H9 (cell line): ENCODE measurements at regions not wholly inside any gene's neighbourhood (a gene's known extent, or its start where the extent isn't known, plus 50 kb on each side); places are given as distances from the start of the nearest gene placed in this dataset.

Experiments
- DNase-seq: peaks from one replicate; pipeline ENCODE4 v3.0.0-alpha.2; 2017
- H2AFZ ChIP-seq: one replicate; pipeline ENCODE4 v1.6.1; 2013; ENCODE audit warnings: mild to moderate bottlenecking, low read length, control low read depth, moderate library complexity
- H2AK5ac ChIP-seq: 2 replicates; pipeline ENCODE4 v1.6.1; 2013; ENCODE audit warnings: low read length, control low read depth, mixed read lengths; ENCODE audit not compliant: insufficient read length
- H2BK120ac ChIP-seq: one replicate; pipeline ENCODE4 v1.6.1; 2013; ENCODE audit warnings: low read depth, mild to moderate bottlenecking, low read length, control low read depth, inconsistent platforms; ENCODE audit not compliant: poor library complexity, severe bottlenecking
- H2BK12ac ChIP-seq: 2 replicates; pipeline ENCODE4 v1.6.1; 2013; ENCODE audit warnings: low read length, control low read depth, mixed read lengths, low read depth; ENCODE audit not compliant: insufficient read length
- H2BK15ac ChIP-seq: 2 replicates; pipeline ENCODE4 v1.6.1; 2013; ENCODE audit warnings: low read depth, low read length, control low read depth
- H2BK20ac ChIP-seq: one replicate; pipeline ENCODE4 v1.6.1; 2013; ENCODE audit warnings: low read depth, mild to moderate bottlenecking, low read length, control low read depth, inconsistent platforms; ENCODE audit not compliant: poor library complexity, severe bottlenecking
- H2BK5ac ChIP-seq: 2 replicates; pipeline ENCODE4 v1.6.1; 2013; ENCODE audit warnings: low read length, control low read depth, mixed read lengths; ENCODE audit not compliant: insufficient read length
- H3K14ac ChIP-seq: 2 replicates; pipeline ENCODE4 v1.6.1; 2013; ENCODE audit warnings: low read length, control low read depth; ENCODE audit not compliant: insufficient read depth
- H3K18ac ChIP-seq: 2 replicates; pipeline ENCODE4 v1.6.1; 2013; ENCODE audit warnings: low read depth, mild to moderate bottlenecking, mixed read lengths, low read length, control low read depth; ENCODE audit not compliant: insufficient read length
- H3K23ac ChIP-seq: 2 replicates; pipeline ENCODE4 v1.6.1; 2013; ENCODE audit warnings: low read length, control low read depth, mixed read lengths, low read depth; ENCODE audit not compliant: insufficient read length
- H3K23me2 ChIP-seq: 2 replicates; pipeline ENCODE4 v1.6.1; 2013; ENCODE audit warnings: low read depth, mild to moderate bottlenecking, mixed read lengths, low read length, control low read depth; ENCODE audit not compliant: insufficient read length, poor library complexity, severe bottlenecking
- H3K27ac ChIP-seq: 2 replicates; pipeline ENCODE4 v1.5.1; 2013; ENCODE audit warnings: low read length, control low read depth, mixed read lengths, low read depth; ENCODE audit not compliant: insufficient read length
- H3K27me3 ChIP-seq: 2 replicates; pipeline ENCODE4 v1.6.1; 2013; ENCODE audit warnings: low read length, control low read depth, inconsistent platforms; ENCODE audit not compliant: insufficient read depth
- H3K4ac ChIP-seq: 2 replicates; pipeline ENCODE4 v1.6.1; 2013; ENCODE audit warnings: low read depth, mild to moderate bottlenecking, control low read depth, inconsistent platforms, low read length, moderate library complexity
- H3K4me1 ChIP-seq: 2 replicates; pipeline ENCODE4 v1.6.1; 2013; ENCODE audit warnings: low read length, control low read depth, inconsistent platforms; ENCODE audit not compliant: insufficient read depth
- H3K4me2 ChIP-seq: 2 replicates; pipeline ENCODE4 v1.6.1; 2013; ENCODE audit warnings: low read length, control low read depth, mixed read lengths; ENCODE audit not compliant: insufficient read length, insufficient read depth
- H3K56ac ChIP-seq: 2 replicates; pipeline ENCODE4 v1.6.1; 2013; ENCODE audit warnings: low read depth, mild to moderate bottlenecking, mixed read lengths, low read length, control low read depth; ENCODE audit not compliant: insufficient read length
- H3K79me1 ChIP-seq: 2 replicates; pipeline ENCODE4 v1.6.1; 2013; ENCODE audit warnings: low read depth, mild to moderate bottlenecking, moderate library complexity, low read length, control low read depth, inconsistent platforms; ENCODE audit not compliant: insufficient read depth, poor library complexity, severe bottlenecking
- H3K79me2 ChIP-seq: 2 replicates; pipeline ENCODE4 v1.6.1; 2013; ENCODE audit warnings: low read length, control low read depth, inconsistent platforms; ENCODE audit not compliant: insufficient read depth
- H3K9ac ChIP-seq: 2 replicates; pipeline ENCODE4 v1.6.1; 2013; ENCODE audit warnings: low read length, control low read depth, mixed read lengths; ENCODE audit not compliant: insufficient read length; ENCODE audit errors: extremely low read depth
- H3K9me3 ChIP-seq: one replicate; pipeline ENCODE4 v1.6.1; 2013; ENCODE audit warnings: low read depth, low read length, inconsistent platforms; ENCODE audit not compliant: control insufficient read depth
- H3T11ph ChIP-seq: one replicate; pipeline ENCODE4 v1.6.1; 2013; ENCODE audit warnings: mild to moderate bottlenecking, low read length, control low read depth, inconsistent platforms
- H4K20me1 ChIP-seq: one replicate; pipeline ENCODE4 v1.6.1; 2013; ENCODE audit not compliant: control insufficient read depth, insufficient read length, insufficient read depth
- H4K5ac ChIP-seq: 2 replicates; pipeline ENCODE4 v1.6.1; 2013; ENCODE audit warnings: low read depth, mild to moderate bottlenecking, mixed read lengths, low read length, control low read depth; ENCODE audit not compliant: insufficient read length
- H4K8ac ChIP-seq: replicated peaks from 2 replicates; pipeline ENCODE4 v1.6.1; 2013; ENCODE audit warnings: low read length, control low read depth, mixed read lengths, low read depth; ENCODE audit not compliant: insufficient read length
- H4K91ac ChIP-seq: 2 replicates; pipeline ENCODE4 v1.6.1; 2013; ENCODE audit warnings: low read depth, mild to moderate bottlenecking, moderate library complexity, mixed read lengths, low read length, control low read depth; ENCODE audit not compliant: insufficient read length
- H3K27ac Mint-ChIP-seq, 3 experiments: 2 replicates in 2 of 3; 3 replicates in 1 of 3; pipeline ENCODE4 v1.8.0; 2020 to 2021; ENCODE audit warnings: mixed read lengths in 3 of 3, mild to moderate bottlenecking in 1 of 3, moderate library complexity in 1 of 3
- H3K27me3 Mint-ChIP-seq: 2 replicates; pipeline ENCODE4 v1.8.0; 2021; ENCODE audit warnings: low read depth, mild to moderate bottlenecking, moderate library complexity, mixed read lengths
- H3K36me3 Mint-ChIP-seq, 3 experiments: 2 replicates in 2 of 3; 3 replicates in 1 of 3; pipeline ENCODE4 v1.8.0; 2020 to 2021; ENCODE audit warnings: low read depth in 3 of 3, mixed read lengths in 3 of 3; ENCODE audit not compliant: insufficient read depth in 1 of 3
- H3K4me1 Mint-ChIP-seq, 2 experiments: 2 replicates each; pipeline ENCODE4 v1.8.0; 2020; ENCODE audit warnings: mixed read lengths in 2 of 2
- H3K4me3 Mint-ChIP-seq, 2 experiments: 2 replicates in 1 of 2; 3 replicates in 1 of 2; pipeline ENCODE4 v1.8.0; 2020 to 2021; ENCODE audit warnings: mild to moderate bottlenecking in 2 of 2, mixed read lengths in 2 of 2, moderate library complexity in 1 of 2
- H3K9me3 Mint-ChIP-seq, 2 experiments: 2 replicates in 1 of 2; 3 replicates in 1 of 2; pipeline ENCODE4 v1.8.0; 2020; ENCODE audit warnings: mild to moderate bottlenecking in 2 of 2, mixed read lengths in 2 of 2, moderate library complexity in 1 of 2
- WGBS: extraction: QIAGEN DNeasy Blood & Tissue Kit; methylation state at CpG from one replicate; pipeline ENCODE4 v1.1.7; 2013; ENCODE audit warnings: missing lambda C conversion rate, low lambda C conversion rate, mixed read lengths; ENCODE audit not compliant: insufficient read length; ENCODE audit errors: extremely low coverage; 5-methylcytosine and 5-hydroxymethylcytosine counted together
- TF ChIP-seq, protein P1 (sequence below): fragments of 200-600 bp; sonication (generic); conservative IDR thresholded peaks from 3 replicates; pipeline ENCODE4 v1.8.0; 2021; ENCODE audit warnings: antibody characterized with exemption, mild to moderate bottlenecking

- Mint-ChIP-seq H3K27ac (peak overlapping the region in 2 of 3 experiments; percentile 20 to 47; a peak in 1 of 7 replicates), H3K36me3 (no peaks in the 10 kb centered on the region), H3K27me3 (peaks cover 13% of the 10 kb centered on the region), H3K9me3 (no peaks in the 10 kb centered on the region; a peak in 2 of 5 replicates), H3K4me1 (peaks cover 16 to 29% of the 10 kb centered on the region in 2 experiments), H3K4me3 (no peak overlapping the region)
- Histone ChIP-seq H3K27ac (no peak overlapping the region), H3K18ac (no peak overlapping the region), H3K23ac (no peak overlapping the region), H3K9me3 (no peaks in the 10 kb centered on the region), H3K79me2 (no peaks in the 10 kb centered on the region), H2AFZ (no peak overlapping the region), H4K5ac (no peak overlapping the region), H3K4ac (no peak overlapping the region), H3K4me1 (no peaks in the 10 kb centered on the region; the same call in 1 of the 2 replicates), H3T11ph (no peak overlapping the region), H2BK12ac (no peak overlapping the region), H3K27me3 (no peaks in the 10 kb centered on the region), H3K14ac (no peak overlapping the region), H4K20me1 (no peaks in the 10 kb centered on the region), H2BK15ac (no peak overlapping the region), H2BK20ac (no peak overlapping the region), H2AK5ac (no peak overlapping the region), H2BK120ac (no peak overlapping the region), H4K91ac (no peak overlapping the region), H2BK5ac (no peak overlapping the region), H3K79me1 (no peaks in the 10 kb centered on the region), H4K8ac (no peak overlapping the region), H3K56ac (no peak overlapping the region), H3K23me2 (no peaks in the 10 kb centered on the region), H3K9ac (no peak overlapping the region), H3K4me2 (no peak overlapping the region)
- no peak for DNase-seq
- TF ChIP-seq, protein P1, sequence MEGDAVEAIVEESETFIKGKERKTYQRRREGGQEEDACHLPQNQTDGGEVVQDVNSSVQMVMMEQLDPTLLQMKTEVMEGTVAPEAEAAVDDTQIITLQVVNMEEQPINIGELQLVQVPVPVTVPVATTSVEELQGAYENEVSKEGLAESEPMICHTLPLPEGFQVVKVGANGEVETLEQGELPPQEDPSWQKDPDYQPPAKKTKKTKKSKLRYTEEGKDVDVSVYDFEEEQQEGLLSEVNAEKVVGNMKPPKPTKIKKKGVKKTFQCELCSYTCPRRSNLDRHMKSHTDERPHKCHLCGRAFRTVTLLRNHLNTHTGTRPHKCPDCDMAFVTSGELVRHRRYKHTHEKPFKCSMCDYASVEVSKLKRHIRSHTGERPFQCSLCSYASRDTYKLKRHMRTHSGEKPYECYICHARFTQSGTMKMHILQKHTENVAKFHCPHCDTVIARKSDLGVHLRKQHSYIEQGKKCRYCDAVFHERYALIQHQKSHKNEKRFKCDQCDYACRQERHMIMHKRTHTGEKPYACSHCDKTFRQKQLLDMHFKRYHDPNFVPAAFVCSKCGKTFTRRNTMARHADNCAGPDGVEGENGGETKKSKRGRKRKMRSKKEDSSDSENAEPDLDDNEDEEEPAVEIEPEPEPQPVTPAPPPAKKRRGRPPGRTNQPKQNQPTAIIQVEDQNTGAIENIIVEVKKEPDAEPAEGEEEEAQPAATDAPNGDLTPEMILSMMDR, result no peak
- no CpG with 5 or more reads among the region's 14 CpGs for WGBS
Measured at GRCh38 chr11:115674937-115675544, 170.8 kb upstream of the CADM1 start.
